Activated CD4-positive, alpha-beta memory T cell treated with anti-CD3 and anti-CD28 coated beads for 36 hours (primary cell): ENCODE measurements at regions not wholly inside any gene's neighbourhood (a gene's known extent, or its start where the extent isn't known, plus 50 kb on each side); places are given as distances from the start of the nearest gene placed in this dataset.

Experiments used
- CTCF ChIA-PET: fragments of 350-600 bp; sonication (Branson Sonifier 250); formaldehyde crosslinking; loops from one replicate; lab custom pipeline; 2021; ENCODE audit warnings: antibody characterized with exemption, inconsistent platforms; lab: Charles Lee
- POLR2A ChIA-PET: fragments of 350-600 bp; sonication (Branson Sonifier 250); formaldehyde crosslinking; loops from one replicate; lab custom pipeline; 2021; ENCODE audit warnings: antibody characterized with exemption; lab: Charles Lee
- DNase-seq: peaks from one replicate; pipeline ENCODE4 v3.0.0-alpha.2; 2020
- H3K27ac Mint-ChIP-seq: one replicate; pipeline ENCODE4 v1.8.0; 2021; ENCODE audit warnings: mixed read lengths
- H3K27me3 Mint-ChIP-seq: one replicate; pipeline ENCODE4 v1.8.0; 2021; ENCODE audit warnings: mixed read lengths
- H3K36me3 Mint-ChIP-seq: one replicate; pipeline ENCODE4 v1.8.0; 2021; ENCODE audit warnings: mixed read lengths
- H3K4me1 Mint-ChIP-seq: one replicate; pipeline ENCODE4 v1.8.0; 2021; ENCODE audit warnings: low read depth, mixed read lengths
- H3K4me3 Mint-ChIP-seq: one replicate; pipeline ENCODE4 v1.8.0; 2021; ENCODE audit warnings: mild to moderate bottlenecking, mixed read lengths
- H3K9me3 Mint-ChIP-seq: one replicate; pipeline ENCODE4 v1.8.0; 2021; ENCODE audit warnings: mixed read lengths
- intact Hi-C: fragments of 100-400 bp; cut with micrococcal nuclease; formaldehyde crosslinking; loops from one replicate; pipeline ENCODE4 v1.15.1; 2023

DNA sequence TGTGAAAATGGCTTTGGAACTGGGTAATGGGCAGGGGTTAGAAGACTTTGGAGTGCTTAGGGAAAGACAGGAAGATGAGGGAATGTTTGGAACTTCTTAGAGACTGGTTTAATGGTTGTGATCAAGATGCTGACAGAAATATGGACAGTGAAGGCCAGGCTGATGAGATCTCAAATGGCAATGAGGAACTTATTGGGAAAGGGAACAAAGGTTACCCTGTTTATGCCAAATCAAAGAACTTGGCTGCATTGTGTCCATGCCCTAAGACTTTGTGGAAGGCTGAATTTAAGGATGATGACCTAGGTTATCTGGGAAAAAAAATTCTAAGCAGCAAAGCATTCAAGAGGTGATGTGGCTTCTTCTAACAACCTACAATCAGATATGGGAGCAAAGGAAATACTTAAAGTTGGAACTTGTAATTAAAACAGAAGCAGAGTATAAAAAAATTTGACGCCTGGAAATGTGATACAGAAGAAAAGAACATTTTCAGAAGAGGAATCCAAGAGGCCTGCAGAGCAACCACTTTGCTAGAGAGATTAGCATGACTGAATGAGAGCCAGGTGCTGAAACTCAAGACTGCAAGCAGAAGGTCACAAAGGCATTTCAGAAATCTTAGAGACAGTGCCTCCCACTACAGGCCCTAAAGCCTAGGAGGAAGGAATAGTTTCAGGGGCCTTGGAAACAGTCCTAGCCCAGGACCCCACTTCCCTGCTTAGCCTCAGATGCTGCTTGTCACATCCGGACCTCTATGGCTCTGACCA lies 65.6 kb upstream of the FLRT2 start:
- Mint-ChIP-seq H3K27ac (no peak overlapping the region), H3K36me3 (no peaks in the 10 kb centered on the region), H3K4me1 (no peaks in the 10 kb centered on the region), H3K4me3 (no peak overlapping the region), H3K9me3 (no peaks in the 10 kb centered on the region), H3K27me3 (no peaks in the 10 kb centered on the region)
- CTCF ChIA-PET, result no interaction called here
- DNase-seq, result no peak
- POLR2A ChIA-PET, result no interaction called here
- intact Hi-C loops, result no loop called here

DNA sequence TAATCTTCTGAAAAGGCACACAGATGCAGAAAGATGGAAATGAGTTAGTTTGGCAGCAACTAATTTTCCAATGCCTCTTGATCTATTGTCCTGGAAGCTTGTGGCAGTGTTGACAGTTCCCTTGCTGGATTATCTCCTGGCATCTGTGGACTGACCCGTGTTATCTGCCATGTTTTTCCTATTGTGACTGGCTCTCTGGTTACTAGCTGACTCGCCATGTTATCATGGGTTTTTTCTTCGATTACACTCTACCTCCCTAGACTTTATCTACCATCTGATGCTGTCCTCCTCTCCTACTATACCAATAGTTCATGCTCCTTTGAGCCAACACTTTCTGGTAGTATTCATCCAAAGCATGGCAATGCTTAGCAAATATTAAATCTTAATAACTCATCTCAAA lies 63.3 kb upstream of the FLRT2 start:
- no peaks in the 10 kb centered on the region for H3K4me1 Mint-ChIP-seq
- no peaks in the 10 kb centered on the region for H3K9me3 Mint-ChIP-seq
- ChIA-PET POLR2A (no interaction called here), CTCF (no interaction called here)
- no peaks in the 10 kb centered on the region for H3K27me3 Mint-ChIP-seq
- intact Hi-C loops, result no loop called here
- H3K27ac Mint-ChIP-seq, result no peak overlapping the region
- H3K36me3 Mint-ChIP-seq, result no peaks in the 10 kb centered on the region
- no peak for DNase-seq
- H3K4me3 Mint-ChIP-seq, result no peak overlapping the region

DNA sequence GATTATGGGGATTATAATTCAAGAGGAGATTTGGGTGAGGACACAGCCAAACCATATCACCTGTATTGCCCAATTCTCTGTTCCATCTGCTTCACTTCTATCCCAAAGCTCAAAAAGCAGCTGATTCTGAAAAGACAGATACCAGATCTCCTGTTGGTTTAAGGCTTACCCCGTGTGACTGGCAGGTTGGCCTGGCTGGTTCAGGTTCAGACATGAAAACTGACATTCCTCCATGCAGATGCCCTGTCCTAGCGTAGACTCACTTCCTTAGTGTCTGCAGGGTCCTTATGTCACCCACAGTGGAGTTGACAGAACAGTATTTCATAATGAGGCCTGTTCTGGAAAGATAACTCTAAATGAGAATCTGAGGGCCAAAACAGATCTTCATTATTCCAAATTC lies 61.1 kb upstream of the FLRT2 start:
- no peak for DNase-seq
- ChIA-PET CTCF (no interaction called here), POLR2A (no interaction called here)
- Mint-ChIP-seq H3K36me3 (no peaks in the 10 kb centered on the region), H3K4me1 (no peaks in the 10 kb centered on the region), H3K27ac (no peak overlapping the region), H3K9me3 (no peaks in the 10 kb centered on the region), H3K4me3 (no peak overlapping the region), H3K27me3 (no peaks in the 10 kb centered on the region)
- intact Hi-C loops, result no loop called here

DNA sequence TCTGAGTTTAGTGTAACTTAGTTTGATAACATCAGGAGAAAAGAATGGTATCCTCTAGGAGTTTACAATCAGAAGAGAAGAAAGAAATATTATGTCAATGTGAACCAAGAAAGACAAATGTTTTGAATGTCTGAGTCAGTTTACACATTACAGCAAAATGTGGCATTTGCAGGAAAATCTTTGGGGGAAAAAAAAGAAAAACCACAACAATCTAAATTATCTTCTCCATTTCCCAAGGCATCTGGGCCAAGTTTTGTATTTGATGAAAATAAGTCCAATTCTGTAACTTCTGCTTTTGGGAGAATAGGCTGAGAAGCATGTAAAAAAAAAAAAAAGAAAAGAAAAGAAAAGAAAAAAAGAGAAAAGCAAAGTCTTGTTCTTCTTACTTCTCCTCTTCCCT lies 58.8 kb upstream of the FLRT2 start:
- ChIA-PET POLR2A (no interaction called here), CTCF (no interaction called here)
- Mint-ChIP-seq H3K4me1 (no peaks in the 10 kb centered on the region), H3K4me3 (no peak overlapping the region), H3K9me3 (no peaks in the 10 kb centered on the region), H3K27me3 (no peaks in the 10 kb centered on the region), H3K36me3 (no peaks in the 10 kb centered on the region), H3K27ac (no peak overlapping the region)
- DNase-seq, result no peak
- intact Hi-C loops, result no loop called here

DNA sequence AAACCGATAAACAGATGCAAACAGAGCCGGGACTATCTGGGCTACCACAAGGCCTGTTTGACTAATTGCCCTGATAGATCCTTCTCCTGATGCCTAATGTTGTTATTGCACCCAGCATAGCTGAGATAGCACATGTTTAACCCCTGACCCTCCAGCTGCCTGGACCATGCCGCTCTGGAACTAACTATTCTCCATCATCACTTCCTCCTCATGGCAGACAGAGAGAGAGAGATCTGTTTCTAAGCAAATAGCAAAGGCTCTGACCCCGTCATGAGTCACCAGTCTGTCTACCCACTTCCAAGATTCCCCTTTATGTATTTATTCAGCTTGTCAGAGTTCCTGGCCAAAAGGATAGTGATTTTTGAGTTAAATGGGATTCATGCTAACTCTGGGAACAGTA lies 58.2 kb upstream of the FLRT2 start:
- H3K27me3 Mint-ChIP-seq, result no peaks in the 10 kb centered on the region
- CTCF ChIA-PET, result no interaction called here
- DNase-seq, result no peak
- H3K4me3 Mint-ChIP-seq, result no peak overlapping the region
- H3K36me3 Mint-ChIP-seq, result no peaks in the 10 kb centered on the region
- intact Hi-C loops, result no loop called here
- no peaks in the 10 kb centered on the region for H3K9me3 Mint-ChIP-seq
- H3K4me1 Mint-ChIP-seq, result no peaks in the 10 kb centered on the region
- POLR2A ChIA-PET, result no interaction called here
- no peak overlapping the region for H3K27ac Mint-ChIP-seq

DNA sequence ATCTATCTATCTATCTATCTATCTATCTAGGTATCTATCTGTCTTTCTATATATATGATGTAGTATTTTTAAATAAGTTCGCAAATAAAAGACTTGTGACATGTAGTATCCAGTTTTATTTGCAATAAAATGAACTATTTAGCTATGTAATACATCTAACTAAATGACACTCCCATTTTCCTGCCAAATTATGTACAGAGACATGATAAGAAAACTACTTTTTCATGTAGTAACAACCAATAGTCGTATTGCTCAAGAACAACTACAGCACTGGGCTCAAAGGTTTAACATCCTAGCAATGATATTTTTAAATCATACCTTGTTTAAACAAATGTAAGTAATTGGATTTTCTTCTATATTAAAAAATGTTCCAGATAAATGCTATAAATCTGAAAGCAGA lies 55.5 kb upstream of the FLRT2 start:
- DNase-seq, result no peak
- Mint-ChIP-seq H3K27me3 (no peaks in the 10 kb centered on the region), H3K27ac (no peak overlapping the region), H3K4me1 (no peaks in the 10 kb centered on the region), H3K36me3 (no peaks in the 10 kb centered on the region), H3K4me3 (no peak overlapping the region), H3K9me3 (no peaks in the 10 kb centered on the region)
- ChIA-PET CTCF (no interaction called here), POLR2A (no interaction called here)
- intact Hi-C loops, result no loop called here

DNA sequence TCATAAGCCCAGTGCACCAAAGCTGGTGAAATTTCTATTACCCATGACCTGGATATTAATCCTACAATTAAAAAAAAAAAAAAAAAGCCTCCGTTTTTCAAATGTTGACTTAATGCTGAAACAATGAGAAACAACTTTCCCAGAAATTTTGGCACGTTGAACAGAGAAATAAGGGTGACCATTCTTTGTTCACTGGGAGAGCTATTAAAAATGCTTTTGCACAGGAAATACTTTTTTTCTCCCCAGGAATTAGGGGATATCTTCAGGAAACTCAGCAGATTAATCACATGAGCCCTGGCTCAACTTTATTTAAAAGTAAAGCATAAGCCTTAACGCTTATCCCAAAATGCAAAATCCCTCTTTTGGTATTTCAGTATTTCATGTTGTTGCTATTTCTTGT lies 54.8 kb upstream of the FLRT2 start:
- H3K27me3 Mint-ChIP-seq, result no peaks in the 10 kb centered on the region
- no peaks in the 10 kb centered on the region for H3K9me3 Mint-ChIP-seq
- ChIA-PET POLR2A (no interaction called here), CTCF (interaction anchor here (0.7 kb wide), 1 partner anchor 275 kb away, joined by 5 read pairs; no protein-coding TSS in a partner anchor)
- intact Hi-C loops, result no loop called here
- no peaks in the 10 kb centered on the region for H3K4me1 Mint-ChIP-seq
- H3K4me3 Mint-ChIP-seq, result no peak overlapping the region
- no peak overlapping the region for H3K27ac Mint-ChIP-seq
- H3K36me3 Mint-ChIP-seq, result no peaks in the 10 kb centered on the region
- DNase-seq, result no peak

DNA sequence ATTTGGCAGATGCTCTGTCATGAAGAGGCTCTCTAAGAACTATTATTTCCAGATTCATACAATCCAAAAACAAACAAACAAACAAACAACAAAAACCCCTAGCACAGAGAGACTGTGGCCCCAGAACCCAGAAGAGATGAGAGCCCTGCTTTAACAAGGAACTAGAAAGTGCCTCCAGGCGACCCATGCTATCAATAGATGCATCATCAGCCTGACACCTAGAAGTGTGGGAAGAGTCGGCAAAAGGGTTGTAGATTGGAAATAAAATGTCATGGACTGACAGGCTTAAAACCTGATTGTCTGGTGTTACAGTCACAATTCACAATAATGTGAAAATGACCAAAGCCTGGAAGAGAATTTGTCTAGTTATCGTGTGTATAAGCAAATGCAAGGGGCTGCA lies 50.6 kb upstream of the FLRT2 start:
- Mint-ChIP-seq H3K27ac (no peak overlapping the region), H3K9me3 (peaks cover 2% of the 10 kb centered on the region)
- CTCF ChIA-PET, result no interaction called here

DNA sequence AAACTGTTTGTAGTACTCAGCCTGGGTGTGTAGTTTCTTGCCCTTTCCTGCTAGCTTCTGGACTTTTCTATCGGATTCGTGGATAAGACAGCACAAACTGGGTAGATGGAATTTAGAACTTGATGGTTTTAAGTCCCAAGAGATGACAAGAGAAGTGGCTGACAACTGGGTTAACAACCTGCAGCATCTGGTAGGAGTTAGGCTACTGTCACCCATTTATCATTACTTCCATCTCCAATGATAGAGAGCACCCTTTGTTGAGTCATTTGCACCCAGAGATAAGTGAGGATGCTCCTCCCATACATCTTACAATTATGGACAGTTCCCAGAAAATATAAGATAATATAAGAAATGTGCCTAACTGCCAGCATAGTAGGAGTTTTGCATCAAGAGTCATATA lies 50.2 kb upstream of the FLRT2 start:
- Mint-ChIP-seq H3K36me3 (no peaks in the 10 kb centered on the region), H3K9me3 (peaks cover 2% of the 10 kb centered on the region), H3K27me3 (no peaks in the 10 kb centered on the region), H3K4me1 (no peaks in the 10 kb centered on the region), H3K4me3 (no peak overlapping the region), H3K27ac (no peak overlapping the region)
- intact Hi-C loops, result no loop called here
- DNase-seq, result no peak
- CTCF ChIA-PET, result no interaction called here
- POLR2A ChIA-PET, result no interaction called here

More for the DNA sequence above, 50.6 kb upstream of the FLRT2 start:
- Mint-ChIP-seq H3K36me3 (no peaks in the 10 kb centered on the region), H3K4me3 (no peak overlapping the region), H3K4me1 (no peaks in the 10 kb centered on the region), H3K27me3 (no peaks in the 10 kb centered on the region)
- POLR2A ChIA-PET, result no interaction called here
- no peak for DNase-seq
- intact Hi-C loops, result no loop called here
